ENCODE measurements at regions not wholly inside any gene's neighbourhood (a gene's known extent, or its start where the extent isn't known, plus 50 kb on each side); places are given as distances from the start of the nearest gene placed in this dataset.

GRCh38 chr10:105973902-105974301 is 1190.6 kb downstream of the SORCS1 start:
- Histone ChIP-seq H3K27ac (no peak overlapping the region), H3K36me3 (no peaks in the 10 kb centered on the region), H3K4me3 (no peak overlapping the region), H3K9me3 (ENCODE audit: low read depth) (no peaks in the 10 kb centered on the region), H3K4me1 (ENCODE audit: low read depth) (no peaks in the 10 kb centered on the region), H3K27me3 (no peaks in the 10 kb centered on the region)
- TF ChIP-seq CTCF (IDR thresholded peaks at IDR 0.05; ENCODE audit: low read depth, low read length), result no peak
- DNase-seq (ENCODE audit: low read depth in 1 of 2, low spot score in 1 of 2), result no peak

GRCh38 chr10:105973360-105973759 is 1191.1 kb downstream of the SORCS1 start:
- H3K36me3 ChIP-seq, result no peaks in the 10 kb centered on the region
- TF ChIP-seq CTCF (IDR thresholded peaks at IDR 0.05; ENCODE audit: low read depth, low read length), result no peak
- H3K27me3 ChIP-seq, result no peaks in the 10 kb centered on the region
- no peaks in the 10 kb centered on the region for H3K9me3 ChIP-seq (ENCODE audit: low read depth)
- DNase-seq (ENCODE audit: low read depth in 1 of 2, low spot score in 1 of 2), result peak in 1 of 2 donors; percentile 13
- H3K27ac ChIP-seq, result no peak overlapping the region
- no peak overlapping the region for H3K4me3 ChIP-seq
- H3K4me1 ChIP-seq (ENCODE audit: low read depth), result no peaks in the 10 kb centered on the region

GRCh38 chr10:105971460-105971859 is 1193.0 kb downstream of the SORCS1 start:
- Histone ChIP-seq H3K4me1 (ENCODE audit: low read depth) (no peaks in the 10 kb centered on the region), H3K27me3 (no peaks in the 10 kb centered on the region), H3K4me3 (no peak overlapping the region), H3K9me3 (ENCODE audit: low read depth) (no peaks in the 10 kb centered on the region), H3K36me3 (no peaks in the 10 kb centered on the region), H3K27ac (no peak overlapping the region)
- DNase-seq (ENCODE audit: low read depth in 1 of 2, low spot score in 1 of 2), result no peak
- no peak for TF ChIP-seq CTCF (IDR thresholded peaks at IDR 0.05; ENCODE audit: low read depth, low read length)

- TF ChIP-seq CTCF (IDR thresholded peaks at IDR 0.05; ENCODE audit: low read depth, low read length), result no peak
- no peak overlapping the region for H3K27ac ChIP-seq
- DNase-seq (ENCODE audit: low read depth in 1 of 2, low spot score in 1 of 2), result no peak
- no peaks in the 10 kb centered on the region for H3K9me3 ChIP-seq (ENCODE audit: low read depth)
- H3K4me3 ChIP-seq, result no peak overlapping the region
- no peaks in the 10 kb centered on the region for H3K27me3 ChIP-seq
- no peaks in the 10 kb centered on the region for H3K4me1 ChIP-seq (ENCODE audit: low read depth)
- H3K36me3 ChIP-seq, result no peaks in the 10 kb centered on the region
Observed at GRCh38 chr10:105969884-105970377, 1194.6 kb downstream of the SORCS1 start.

- Histone ChIP-seq H3K27me3 (no peaks in the 10 kb centered on the region), H3K9me3 (ENCODE audit: low read depth) (no peaks in the 10 kb centered on the region), H3K4me3 (no peak overlapping the region), H3K4me1 (ENCODE audit: low read depth) (no peaks in the 10 kb centered on the region), H3K27ac (no peak overlapping the region), H3K36me3 (no peaks in the 10 kb centered on the region)
- TF ChIP-seq CTCF (IDR thresholded peaks at IDR 0.05; ENCODE audit: low read depth, low read length), result no peak
- no peak for DNase-seq (ENCODE audit: low read depth in 1 of 2, low spot score in 1 of 2)
Observed at GRCh38 chr10:105968666-105969065, 1195.8 kb downstream of the SORCS1 start.

GRCh38 chr10:105967256-105967655 is 1197.2 kb downstream of the SORCS1 start:
- no peaks in the 10 kb centered on the region for H3K4me1 ChIP-seq (ENCODE audit: low read depth)
- no peaks in the 10 kb centered on the region for H3K27me3 ChIP-seq
- H3K9me3 ChIP-seq (ENCODE audit: low read depth), result no peaks in the 10 kb centered on the region
- no peak overlapping the region for H3K27ac ChIP-seq
- H3K4me3 ChIP-seq, result no peak overlapping the region
- no peaks in the 10 kb centered on the region for H3K36me3 ChIP-seq
- no peak for TF ChIP-seq CTCF (IDR thresholded peaks at IDR 0.05; ENCODE audit: low read depth, low read length)
- no peak for DNase-seq (ENCODE audit: low read depth in 1 of 2, low spot score in 1 of 2)
